ENCODE measurements at regions not wholly inside any gene's neighbourhood (a gene's known extent, or its start where the extent isn't known, plus 50 kb on each side); places are given as distances from the start of the nearest gene placed in this dataset.

GRCh38 chrX:3803713-3804112 is 90.3 kb upstream of the PRKX start:
- TF ChIP-seq CTCF (IDR thresholded peaks at IDR 0.05; ENCODE audit: extremely low read depth in 1 of 2, insufficient read depth in 1 of 2, low read depth in 1 of 2, low read length in 2 of 2) (no peak), FOS (IDR thresholded peaks at IDR 0.05; ENCODE audit: borderline replicate concordance, insufficient read depth, low read length) (no peak), MAX (IDR thresholded peaks at IDR 0.05; ENCODE audit: insufficient read depth, insufficient read length) (no peak), POLR2A (IDR thresholded peaks at IDR 0.05; ENCODE audit: low read depth, low read length) (no peak), GATA2 (IDR thresholded peaks at IDR 0.05; ENCODE audit: insufficient read depth, insufficient read length, low read depth, low read length) (no peak)
